ENCODE measurements at regions not wholly inside any gene's neighbourhood (a gene's known extent, or its start where the extent isn't known, plus 50 kb on each side); places are given as distances from the start of the nearest gene placed in this dataset.

DNA sequence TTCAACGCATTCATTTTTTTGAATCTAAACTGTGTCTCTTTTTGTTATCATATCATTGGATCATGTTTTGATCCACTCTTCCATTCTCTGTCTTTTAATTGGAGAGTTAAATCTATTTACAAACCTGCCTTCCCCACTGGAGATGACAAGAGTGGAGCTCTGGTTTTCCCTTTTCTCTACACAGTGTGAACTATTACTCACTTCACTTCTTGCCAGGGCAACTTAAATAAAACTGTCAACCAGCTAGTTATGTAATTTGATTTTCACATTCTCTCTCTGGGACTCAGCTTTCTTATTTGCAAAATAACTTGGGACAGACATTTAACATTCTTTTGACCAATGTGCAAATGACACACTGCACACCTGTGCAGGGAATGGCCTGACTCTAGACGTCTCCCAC lies 230.8 kb upstream of the CST7 start:
- Mint-ChIP-seq H3K27me3 (ENCODE audit: unreplicated experiment) (no peaks in the 10 kb centered on the region), H3K27ac (ENCODE audit: unreplicated experiment) (no peak overlapping the region), H3K4me1 (ENCODE audit: low read depth, unreplicated experiment) (peaks cover 6% of the 10 kb centered on the region), H3K4me3 (ENCODE audit: unreplicated experiment) (no peak overlapping the region), H3K9me3 (ENCODE audit: unreplicated experiment) (no peaks in the 10 kb centered on the region), H3K36me3 (ENCODE audit: unreplicated experiment) (peaks cover 12% of the 10 kb centered on the region)
- TF ChIP-seq, protein P1, sequence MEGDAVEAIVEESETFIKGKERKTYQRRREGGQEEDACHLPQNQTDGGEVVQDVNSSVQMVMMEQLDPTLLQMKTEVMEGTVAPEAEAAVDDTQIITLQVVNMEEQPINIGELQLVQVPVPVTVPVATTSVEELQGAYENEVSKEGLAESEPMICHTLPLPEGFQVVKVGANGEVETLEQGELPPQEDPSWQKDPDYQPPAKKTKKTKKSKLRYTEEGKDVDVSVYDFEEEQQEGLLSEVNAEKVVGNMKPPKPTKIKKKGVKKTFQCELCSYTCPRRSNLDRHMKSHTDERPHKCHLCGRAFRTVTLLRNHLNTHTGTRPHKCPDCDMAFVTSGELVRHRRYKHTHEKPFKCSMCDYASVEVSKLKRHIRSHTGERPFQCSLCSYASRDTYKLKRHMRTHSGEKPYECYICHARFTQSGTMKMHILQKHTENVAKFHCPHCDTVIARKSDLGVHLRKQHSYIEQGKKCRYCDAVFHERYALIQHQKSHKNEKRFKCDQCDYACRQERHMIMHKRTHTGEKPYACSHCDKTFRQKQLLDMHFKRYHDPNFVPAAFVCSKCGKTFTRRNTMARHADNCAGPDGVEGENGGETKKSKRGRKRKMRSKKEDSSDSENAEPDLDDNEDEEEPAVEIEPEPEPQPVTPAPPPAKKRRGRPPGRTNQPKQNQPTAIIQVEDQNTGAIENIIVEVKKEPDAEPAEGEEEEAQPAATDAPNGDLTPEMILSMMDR (IDR thresholded peaks at IDR 0.05; ENCODE audit: partially characterized antibody, unreplicated experiment), result no peak
- DNase-seq, result no peak

DNA sequence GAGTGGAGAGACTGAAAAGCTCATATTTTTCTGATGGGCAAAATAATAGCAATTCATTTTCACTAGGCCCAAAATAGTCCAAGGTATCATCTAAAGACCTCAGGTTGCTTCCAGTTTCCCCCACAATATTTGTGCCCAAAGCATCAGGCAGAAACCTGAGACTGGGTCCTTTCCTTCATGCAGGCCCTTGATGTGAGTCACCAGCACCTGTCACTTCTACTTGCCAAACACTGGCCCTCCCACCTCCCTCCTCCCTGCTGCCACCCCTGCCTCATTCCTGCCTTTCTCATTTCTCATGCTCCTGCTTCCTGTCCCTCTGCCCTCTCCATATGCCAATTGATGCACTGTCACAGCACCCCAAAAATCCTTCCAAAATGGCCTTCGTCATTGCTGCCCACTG lies 230.4 kb upstream of the CST7 start:
- Mint-ChIP-seq H3K4me3 (ENCODE audit: unreplicated experiment) (no peak overlapping the region), H3K27ac (ENCODE audit: unreplicated experiment) (no peak overlapping the region), H3K4me1 (ENCODE audit: low read depth, unreplicated experiment) (peaks cover 9% of the 10 kb centered on the region), H3K9me3 (ENCODE audit: unreplicated experiment) (no peaks in the 10 kb centered on the region), H3K27me3 (ENCODE audit: unreplicated experiment) (no peaks in the 10 kb centered on the region), H3K36me3 (ENCODE audit: unreplicated experiment) (peaks cover 8% of the 10 kb centered on the region)
- DNase-seq, result no peak
- TF ChIP-seq, protein P1 (IDR thresholded peaks at IDR 0.05; ENCODE audit: partially characterized antibody, unreplicated experiment), result no peak

GRCh38 chr20:24720957-24721356 lies 228.1 kb upstream of the CST7 start:
- Mint-ChIP-seq H3K4me3 (ENCODE audit: unreplicated experiment) (no peak overlapping the region), H3K27me3 (ENCODE audit: unreplicated experiment) (peaks cover 3% of the 10 kb centered on the region), H3K27ac (ENCODE audit: unreplicated experiment) (no peak overlapping the region), H3K36me3 (ENCODE audit: unreplicated experiment) (no peaks in the 10 kb centered on the region), H3K9me3 (ENCODE audit: unreplicated experiment) (no peaks in the 10 kb centered on the region), H3K4me1 (ENCODE audit: low read depth, unreplicated experiment) (peaks cover 9% of the 10 kb centered on the region)
- TF ChIP-seq, protein P1 (IDR thresholded peaks at IDR 0.05; ENCODE audit: partially characterized antibody, unreplicated experiment), result no peak
- no peak for DNase-seq

- Mint-ChIP-seq H3K36me3 (ENCODE audit: unreplicated experiment) (no peaks in the 10 kb centered on the region), H3K27ac (ENCODE audit: unreplicated experiment) (no peak overlapping the region), H3K4me3 (ENCODE audit: unreplicated experiment) (no peak overlapping the region), H3K9me3 (ENCODE audit: unreplicated experiment) (no peaks in the 10 kb centered on the region), H3K4me1 (ENCODE audit: low read depth, unreplicated experiment) (peaks cover 9% of the 10 kb centered on the region), H3K27me3 (ENCODE audit: unreplicated experiment) (peaks cover 3% of the 10 kb centered on the region)
- DNase-seq, result no peak
- TF ChIP-seq, protein P1 (IDR thresholded peaks at IDR 0.05; ENCODE audit: partially characterized antibody, unreplicated experiment), result no peak
These were observed 227.0 kb upstream of the CST7 start for GRCh38 chr20:24721891-24722568.

- H3K36me3 Mint-ChIP-seq (ENCODE audit: unreplicated experiment), result no peaks in the 10 kb centered on the region
These were observed 226.5 kb upstream of the CST7 start for GRCh38 chr20:24722586-24722985.

More at GRCh38 chr20:24722586-24722985, 226.5 kb upstream of the CST7 start:
- no peak for DNase-seq
- H3K4me1 Mint-ChIP-seq (ENCODE audit: low read depth, unreplicated experiment), result peaks cover 9% of the 10 kb centered on the region
- peaks cover 3% of the 10 kb centered on the region for H3K27me3 Mint-ChIP-seq (ENCODE audit: unreplicated experiment)
- H3K27ac Mint-ChIP-seq (ENCODE audit: unreplicated experiment), result no peak overlapping the region
- H3K4me3 Mint-ChIP-seq (ENCODE audit: unreplicated experiment), result no peak overlapping the region
- TF ChIP-seq, protein P1 (IDR thresholded peaks at IDR 0.05; ENCODE audit: partially characterized antibody, unreplicated experiment), result no peak
- no peaks in the 10 kb centered on the region for H3K9me3 Mint-ChIP-seq (ENCODE audit: unreplicated experiment)

Data from glutamatergic neuron (in vitro differentiated cells).